ENCODE measurements at regions not wholly inside any gene's neighbourhood (a gene's known extent, or its start where the extent isn't known, plus 50 kb on each side); places are given as distances from the start of the nearest gene placed in this dataset.
"Not testable (repeated sequence)": the region's sequence is repeated elsewhere in the genome, so short reads cannot be mapped to it uniquely, and the experiment has no call there.

- no peak for DNase-seq
These were observed 89.0 kb upstream of the STOX2 start for GRCh38 chr4:183816077-183816476.

DNA sequence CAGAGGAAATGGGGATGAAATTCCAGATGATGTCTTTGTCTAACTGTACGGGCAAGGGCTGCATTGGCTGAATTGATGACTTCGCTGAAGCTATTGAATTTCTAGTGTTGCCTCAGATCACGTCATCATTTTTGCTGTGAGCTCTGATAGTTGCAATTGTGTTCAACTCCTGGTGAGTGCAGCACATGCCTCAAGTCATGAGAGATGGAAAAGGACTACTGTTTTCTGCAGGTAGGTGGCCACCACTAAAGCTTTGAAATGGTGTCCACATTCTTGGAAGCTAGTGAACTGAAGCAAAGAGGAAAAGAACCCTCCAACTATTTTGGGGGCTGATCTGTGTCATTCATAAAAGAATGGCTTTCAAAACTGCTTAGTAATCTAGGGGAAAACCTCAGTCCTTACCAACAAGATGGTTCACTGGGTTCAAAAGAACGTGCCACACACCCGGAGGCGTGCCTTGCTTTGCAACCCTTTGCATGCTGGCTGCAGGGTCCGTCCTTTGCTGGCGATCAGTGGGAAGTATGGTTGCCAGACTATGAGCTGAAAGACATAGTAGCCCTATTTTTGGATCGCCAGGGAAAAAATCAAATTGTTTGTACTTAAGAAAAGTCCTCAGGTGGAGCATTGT is 88.1 kb upstream of the STOX2 start:
- DNase-seq, result no peak

- not testable (repeated sequence) for DNase-seq
These were observed 86.5 kb upstream of the STOX2 start for GRCh38 chr4:183818591-183818990.

DNA sequence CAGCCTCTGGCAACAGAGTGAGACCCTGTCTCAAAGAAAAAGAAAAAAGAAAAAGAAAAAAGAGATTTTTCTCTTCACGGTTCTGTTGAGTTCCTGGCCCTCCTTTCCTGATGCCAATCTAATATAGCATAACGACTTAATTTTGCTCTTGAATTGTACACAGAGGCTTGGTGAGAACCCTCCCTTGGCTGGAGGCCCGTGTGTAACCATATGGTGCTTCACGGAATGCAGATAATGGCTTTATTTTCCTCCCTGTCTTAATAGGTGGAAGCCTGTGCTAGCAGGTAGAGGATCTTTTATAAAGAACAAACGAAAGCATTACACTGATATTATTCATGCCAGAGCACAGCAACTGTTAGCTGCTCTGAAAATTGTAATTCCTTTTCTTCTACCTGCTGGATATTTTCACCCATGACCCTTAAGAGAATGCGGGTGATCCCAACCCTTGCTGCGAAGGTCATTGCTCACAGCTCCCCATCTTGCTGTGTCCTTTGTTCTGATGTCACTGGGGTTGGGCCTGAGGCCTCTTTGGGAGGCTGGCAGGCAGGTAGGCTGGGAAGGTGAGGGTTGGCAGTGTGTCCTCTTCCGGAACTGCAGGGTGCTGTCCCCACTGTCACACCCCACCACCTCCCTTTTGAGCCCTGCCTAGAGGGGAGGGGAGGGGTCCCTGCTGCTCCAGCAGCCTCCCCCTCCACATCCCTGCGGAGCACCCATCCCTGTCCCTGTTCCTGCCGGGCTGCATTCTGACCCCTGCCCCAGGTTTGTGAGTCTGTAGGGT is 83.8 kb upstream of the STOX2 start:
- DNase-seq, result no peak

DNA sequence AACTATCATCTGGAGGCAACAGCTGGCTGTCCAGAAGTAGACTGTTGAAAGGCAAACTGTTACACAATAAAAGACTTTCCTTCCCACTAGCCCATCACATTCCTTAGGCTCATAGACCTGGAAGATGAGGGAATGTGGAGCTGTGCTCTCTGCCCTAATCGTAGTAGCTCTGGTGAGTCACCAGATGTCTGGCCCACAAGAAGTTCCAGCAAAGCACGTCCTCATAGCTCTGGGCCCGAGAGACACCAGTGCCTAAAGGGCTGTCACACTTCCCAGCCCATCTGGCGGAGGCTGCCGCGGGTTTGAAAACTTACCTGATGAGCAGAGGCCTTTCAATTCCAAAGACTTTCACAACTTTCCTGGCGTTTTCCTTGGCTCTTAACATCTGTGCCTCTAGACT is 81.7 kb upstream of the STOX2 start:
- DNase-seq, result peak; percentile 86

DNA sequence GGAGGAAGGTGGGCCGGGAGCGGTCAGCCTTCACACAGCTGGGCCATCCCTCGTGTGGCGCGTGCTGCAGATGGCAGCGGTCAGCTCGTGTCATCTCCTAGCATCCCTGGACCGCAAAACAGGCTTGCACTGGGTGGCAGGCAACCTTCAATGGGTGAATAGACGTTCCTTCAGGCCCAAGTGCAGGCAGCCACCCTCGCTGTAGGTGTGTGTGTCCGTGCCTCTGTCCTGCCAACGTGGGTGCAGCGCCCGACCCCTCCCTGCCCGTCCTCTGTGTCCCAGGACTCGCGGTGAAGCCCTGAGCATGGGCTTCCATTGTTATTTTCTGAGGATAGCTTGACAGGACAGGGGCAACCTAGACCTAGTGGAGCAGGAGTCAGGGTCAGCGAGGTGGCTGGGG is 79.8 kb upstream of the STOX2 start:
- no peak for DNase-seq

DNA sequence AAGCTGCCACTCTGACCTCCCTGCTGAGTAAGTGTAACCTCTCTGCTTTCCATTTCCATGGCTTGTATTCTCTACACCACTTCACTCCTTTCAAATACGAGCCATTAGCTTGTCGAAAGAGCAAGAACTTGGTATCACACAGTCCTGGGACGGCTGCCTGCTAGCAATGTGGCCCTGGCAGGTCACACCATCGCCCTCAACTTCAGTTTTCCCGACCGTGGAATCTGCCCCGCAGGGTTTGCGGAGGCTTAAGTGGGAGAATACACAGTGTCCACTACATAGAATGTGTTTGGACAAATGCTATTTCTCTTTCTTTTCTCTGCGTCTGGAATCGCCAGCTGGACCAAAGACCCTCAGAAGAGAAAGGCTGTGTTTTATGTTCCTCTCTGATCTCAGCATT is 78.6 kb upstream of the STOX2 start:
- DNase-seq, result no peak

GRCh38 chr4:183828125-183828524 is 77.0 kb upstream of the STOX2 start:
- DNase-seq, result no peak

- no peak for DNase-seq
These were observed 76.3 kb upstream of the STOX2 start for GRCh38 chr4:183828839-183829238.

DNA sequence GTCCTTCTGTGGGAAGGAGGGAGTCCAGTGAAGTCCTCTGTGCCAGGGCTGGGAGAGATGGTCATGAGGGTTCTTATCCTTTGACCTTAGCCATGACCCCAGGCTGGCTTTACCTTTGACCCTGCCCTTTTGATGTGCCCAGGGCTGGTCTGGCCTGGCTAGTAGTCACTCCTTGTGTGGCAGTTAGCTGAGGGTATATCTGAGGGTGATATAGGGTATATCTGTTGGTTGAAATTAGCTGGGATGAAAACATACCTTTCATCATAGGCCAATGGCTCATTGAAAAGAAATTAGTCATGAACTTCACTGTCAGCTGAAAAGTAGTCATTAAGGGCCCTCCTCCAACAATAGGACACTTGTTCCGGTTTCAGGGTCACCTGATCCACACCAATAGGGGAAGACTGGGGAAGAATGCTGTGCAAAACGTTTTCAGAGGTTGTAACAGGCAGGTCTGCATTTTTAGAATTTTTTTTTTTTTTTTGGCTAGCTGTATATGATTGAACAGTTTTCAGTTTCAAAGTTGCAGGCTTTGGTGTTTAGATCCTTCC is 74.6 kb upstream of the STOX2 start:
- DNase-seq, result no peak

- no peak for DNase-seq
These were observed 74.1 kb upstream of the STOX2 start for GRCh38 chr4:183831026-183831446.

DNA sequence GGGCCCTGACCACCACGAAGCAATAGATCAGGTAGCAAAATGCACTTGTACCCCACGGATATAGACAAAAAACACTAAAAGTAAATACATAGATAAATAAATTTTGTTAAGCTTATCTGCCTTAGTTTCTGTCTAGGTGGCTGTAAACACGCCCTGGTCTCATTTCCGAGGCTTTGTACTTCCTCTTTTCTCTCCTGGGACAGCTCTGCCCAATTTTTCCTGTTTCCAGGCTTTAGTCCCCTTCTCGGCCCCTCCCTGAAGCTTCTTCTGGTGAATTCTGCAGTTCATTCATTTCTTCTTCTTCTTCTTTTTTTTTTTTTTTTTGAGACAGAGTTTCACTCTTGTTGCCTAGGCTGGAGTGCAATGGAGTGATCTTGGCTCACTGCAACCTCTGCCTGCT is 73.4 kb upstream of the STOX2 start:
- no peak for DNase-seq

DNA sequence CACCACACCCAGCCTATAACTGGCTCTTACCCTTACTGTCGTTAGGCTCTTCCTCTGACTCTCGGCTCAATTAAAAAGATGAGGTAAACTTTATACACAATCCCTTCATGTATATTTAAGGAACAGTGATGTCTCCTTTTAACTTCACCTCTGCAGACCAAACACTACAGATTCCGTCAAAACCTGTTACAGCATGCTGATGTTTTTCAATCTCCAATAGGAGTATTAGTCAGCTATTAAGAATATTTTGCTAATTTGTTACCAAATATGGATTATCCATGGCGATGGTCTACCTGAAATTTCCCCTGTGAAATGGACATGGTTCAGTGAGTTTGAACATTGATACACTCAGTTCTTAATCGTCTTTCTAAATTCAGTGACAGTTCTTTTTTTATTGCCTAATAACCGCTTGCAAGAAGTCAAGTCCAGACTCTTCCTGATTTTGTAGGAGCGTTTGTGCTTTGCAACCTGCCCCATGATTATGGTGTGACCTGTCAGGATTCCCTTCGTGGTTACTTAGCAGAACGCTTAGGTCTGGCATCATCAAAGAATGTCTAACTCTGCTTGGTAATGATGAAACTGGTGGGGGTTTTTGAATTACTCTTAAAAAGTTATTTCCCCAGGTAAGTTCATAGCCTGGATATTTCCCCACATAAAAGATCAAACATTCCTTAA is 72.2 kb upstream of the STOX2 start:
- DNase-seq, result no peak

DNA sequence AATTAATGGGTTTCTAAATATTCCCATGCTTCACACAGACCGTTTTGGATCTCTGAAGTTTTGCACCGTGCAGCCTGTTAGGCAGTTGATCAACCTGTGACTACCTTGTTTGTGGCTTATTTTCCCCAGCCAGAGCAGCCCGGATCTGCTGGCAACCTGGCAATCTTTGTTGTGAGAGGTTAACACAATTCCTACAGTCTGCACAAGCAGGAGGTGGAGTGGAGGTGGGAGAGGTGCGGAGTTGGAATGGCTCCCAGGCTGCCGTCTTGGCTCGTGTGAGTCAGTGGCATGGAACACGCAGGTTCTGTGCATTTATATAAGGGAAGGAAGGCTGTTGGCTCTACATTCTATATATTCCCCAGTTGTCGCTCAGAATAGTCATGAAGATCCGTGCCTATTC is 70.9 kb upstream of the STOX2 start:
- no peak for DNase-seq

- no peak for DNase-seq
These were observed 67.9 kb upstream of the STOX2 start for GRCh38 chr4:183837222-183837621.

GRCh38 chr4:183838987-183839712 is 66.0 kb upstream of the STOX2 start:
- peak; percentile 8 for DNase-seq

- peak; percentile 72 for DNase-seq
These were observed 64.8 kb upstream of the STOX2 start for GRCh38 chr4:183840311-183840710.

GRCh38 chr4:183841001-183841400 is 64.1 kb upstream of the STOX2 start:
- no peak for DNase-seq

- no peak for DNase-seq
These were observed 63.0 kb upstream of the STOX2 start for GRCh38 chr4:183842129-183842528.

GRCh38 chr4:183843248-183843671 is 61.8 kb upstream of the STOX2 start:
- DNase-seq, result no peak

GRCh38 chr4:183846951-183847350 is 58.2 kb upstream of the STOX2 start:
- no peak for DNase-seq

DNA sequence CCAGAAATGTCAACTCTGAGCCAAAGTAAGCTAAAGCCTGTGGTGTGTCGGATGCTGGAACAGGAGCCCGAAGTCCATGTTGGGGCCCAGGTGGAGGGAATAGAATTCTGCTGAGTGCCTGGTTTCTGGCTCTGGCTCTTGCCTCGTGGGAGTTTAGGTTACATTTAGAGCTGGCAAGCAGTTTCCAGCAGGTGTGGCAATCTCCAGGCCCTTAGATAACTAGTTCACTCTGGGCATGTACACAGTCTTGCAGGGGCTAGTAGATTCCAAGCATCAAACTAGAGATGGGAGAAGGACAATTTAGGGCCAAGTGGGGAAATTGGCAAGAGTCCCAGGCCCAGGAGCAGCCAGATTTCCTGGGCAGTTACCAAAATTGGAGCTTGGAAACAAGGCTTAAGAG is 56.3 kb upstream of the STOX2 start:
- no peak for DNase-seq
